ENCODE measurements at regions not wholly inside any gene's neighbourhood (a gene's known extent, or its start where the extent isn't known, plus 50 kb on each side); places are given as distances from the start of the nearest gene placed in this dataset.
"Not testable (repeated sequence)": the region's sequence is repeated elsewhere in the genome, so short reads cannot be mapped to it uniquely, and the experiment has no call there.

DNA sequence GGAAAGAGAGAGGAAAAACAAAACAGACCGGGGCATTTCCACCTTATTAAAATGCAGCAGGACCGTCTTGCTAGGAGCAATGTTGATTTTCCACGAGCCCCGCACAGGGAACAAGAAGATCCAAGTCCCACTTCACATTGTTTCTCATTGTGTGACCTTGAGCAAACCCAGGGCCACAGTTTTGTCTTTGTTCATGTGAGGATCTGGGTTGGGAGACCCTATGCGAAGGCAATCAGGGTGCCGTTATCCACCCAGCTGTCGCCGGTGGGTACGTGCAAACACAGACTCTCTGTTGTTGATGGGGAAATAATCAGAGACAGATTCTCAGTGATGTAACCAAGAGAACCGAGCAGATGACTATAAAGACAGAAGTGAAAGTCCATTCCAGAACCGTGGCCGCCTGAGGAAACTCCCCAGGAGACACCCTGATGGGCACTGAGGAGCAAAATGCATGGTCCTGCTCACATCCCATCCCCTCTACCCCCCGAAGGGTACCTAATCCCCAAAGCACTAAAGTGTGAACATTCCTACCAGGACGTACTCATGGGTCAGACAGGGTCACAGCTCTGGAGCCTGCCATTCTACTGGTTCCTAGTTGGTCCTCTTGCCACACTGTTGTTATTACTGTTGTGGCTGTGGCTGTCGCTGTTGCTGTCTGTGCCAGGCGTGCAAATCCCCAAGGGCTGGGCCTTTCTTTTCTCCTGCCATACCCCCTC lies 102.7 kb upstream of the RBPJ start:
- no peak for FAIRE-seq

DNA sequence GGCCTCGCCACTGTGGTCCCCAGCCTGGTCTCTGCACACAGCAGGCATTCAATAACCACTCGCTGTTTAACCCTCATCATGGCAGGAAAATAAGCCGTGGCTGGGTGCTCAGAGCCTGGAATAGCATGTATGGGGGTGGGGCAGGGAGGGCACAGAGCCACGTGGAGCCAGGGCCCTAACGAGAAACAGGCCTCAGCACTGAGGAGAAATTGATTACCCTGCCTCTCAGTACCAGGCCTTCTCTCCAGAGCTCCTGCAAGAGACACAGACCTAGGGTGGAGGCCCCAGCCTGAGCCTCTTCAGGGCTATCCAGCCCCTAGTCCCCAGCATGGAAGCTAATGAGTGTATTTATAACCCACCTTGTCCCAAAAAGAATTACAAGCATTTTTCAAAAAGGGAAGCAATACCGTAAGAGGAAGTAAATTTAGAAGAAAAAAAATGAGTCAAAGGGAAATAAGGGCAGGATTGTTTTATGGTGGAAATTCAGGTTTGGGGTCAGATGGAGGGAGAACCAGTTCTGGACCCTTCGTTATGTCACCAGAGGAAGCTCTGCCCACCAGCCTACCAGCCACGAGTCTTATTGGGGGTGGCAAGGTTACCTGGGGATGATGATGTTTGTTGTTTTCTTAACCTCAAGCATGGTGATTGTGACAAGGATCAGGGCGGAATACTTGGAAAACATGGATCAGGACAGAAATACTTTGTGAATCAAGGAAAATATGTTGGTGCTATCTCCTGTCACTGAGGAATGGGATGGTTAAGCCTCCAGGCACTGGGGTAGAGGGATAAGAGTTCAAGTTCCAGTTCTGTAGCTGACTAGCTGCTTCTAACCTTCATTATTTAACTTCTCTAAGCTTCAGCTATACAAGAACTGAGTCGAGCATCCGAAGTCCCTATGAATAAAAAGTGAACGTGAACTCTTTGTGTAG lies 101.9 kb upstream of the RBPJ start:
- no peak for FAIRE-seq

DNA sequence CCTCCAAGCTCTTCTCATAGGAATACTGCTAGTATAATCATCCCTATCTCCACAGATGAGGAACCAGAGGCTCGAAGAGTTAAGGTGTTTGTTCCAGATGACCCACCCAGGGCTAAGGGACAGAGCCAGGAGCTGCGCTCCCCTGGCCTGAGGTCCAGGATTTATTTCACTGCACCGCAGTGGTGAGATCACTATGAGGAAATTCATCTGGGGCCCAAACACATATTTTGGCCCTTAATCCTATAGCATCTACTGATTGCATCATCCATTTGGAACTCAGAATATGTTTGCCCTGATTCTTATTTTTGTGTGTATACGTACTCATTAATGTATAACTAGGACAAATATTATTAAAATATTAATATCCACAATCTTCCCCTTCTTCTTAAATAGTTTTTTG lies 100.1 kb upstream of the RBPJ start:
- no peak for FAIRE-seq

DNA sequence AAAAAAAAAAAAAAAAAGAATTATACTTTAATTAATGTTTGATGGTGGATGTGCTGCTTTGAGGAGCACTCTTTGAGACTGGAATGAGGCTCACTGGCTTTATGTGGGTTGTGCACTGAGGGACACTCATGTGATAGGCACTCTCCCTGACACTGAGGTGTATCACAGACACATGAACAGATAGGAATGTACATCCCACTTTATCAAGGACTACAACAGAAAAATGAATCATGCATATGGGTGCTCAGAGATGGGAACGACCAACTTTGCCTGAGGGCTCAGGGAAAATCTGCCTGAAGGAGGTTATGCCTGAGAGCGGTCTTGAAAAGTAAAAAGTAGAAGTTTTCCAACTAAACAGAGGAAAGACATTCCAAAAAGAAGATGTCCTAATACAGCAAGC lies 97.7 kb upstream of the RBPJ start:
- no peak for FAIRE-seq

DNA sequence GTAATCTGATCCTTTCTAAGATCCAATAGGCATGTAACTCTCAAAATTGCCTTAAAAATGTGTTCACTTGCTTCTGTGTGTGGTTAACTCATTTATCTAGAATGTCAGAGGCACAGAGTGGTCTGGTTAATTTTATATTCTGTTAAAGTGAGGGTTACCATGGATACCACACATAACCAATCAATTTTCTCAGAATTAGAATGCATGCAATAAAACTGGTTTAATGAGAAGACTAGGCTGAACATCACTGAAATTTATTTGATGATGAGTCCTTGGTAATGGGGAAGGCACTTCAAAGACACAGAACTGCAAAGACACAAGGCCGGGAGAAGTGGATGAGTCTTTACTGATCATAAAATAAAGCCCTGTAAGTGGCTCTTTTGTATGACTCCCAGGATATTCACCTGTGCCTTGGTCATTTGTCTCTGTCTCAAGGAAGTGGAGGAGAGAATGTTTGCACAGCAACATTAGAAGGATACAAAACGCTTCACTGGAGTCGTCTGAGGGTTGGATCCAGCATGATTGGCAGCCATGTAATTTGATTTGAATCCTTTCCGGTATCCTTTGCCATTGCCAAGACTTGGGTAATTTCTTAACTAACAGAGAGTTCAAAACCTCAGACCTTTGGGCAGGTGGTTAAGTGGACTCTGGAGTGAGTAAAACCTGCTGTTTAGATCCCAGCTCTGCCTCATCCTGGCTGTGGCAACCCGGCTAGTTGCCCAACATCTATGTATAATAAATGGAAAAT lies 94.0 kb upstream of the RBPJ start:
- FAIRE-seq: no peak

DNA sequence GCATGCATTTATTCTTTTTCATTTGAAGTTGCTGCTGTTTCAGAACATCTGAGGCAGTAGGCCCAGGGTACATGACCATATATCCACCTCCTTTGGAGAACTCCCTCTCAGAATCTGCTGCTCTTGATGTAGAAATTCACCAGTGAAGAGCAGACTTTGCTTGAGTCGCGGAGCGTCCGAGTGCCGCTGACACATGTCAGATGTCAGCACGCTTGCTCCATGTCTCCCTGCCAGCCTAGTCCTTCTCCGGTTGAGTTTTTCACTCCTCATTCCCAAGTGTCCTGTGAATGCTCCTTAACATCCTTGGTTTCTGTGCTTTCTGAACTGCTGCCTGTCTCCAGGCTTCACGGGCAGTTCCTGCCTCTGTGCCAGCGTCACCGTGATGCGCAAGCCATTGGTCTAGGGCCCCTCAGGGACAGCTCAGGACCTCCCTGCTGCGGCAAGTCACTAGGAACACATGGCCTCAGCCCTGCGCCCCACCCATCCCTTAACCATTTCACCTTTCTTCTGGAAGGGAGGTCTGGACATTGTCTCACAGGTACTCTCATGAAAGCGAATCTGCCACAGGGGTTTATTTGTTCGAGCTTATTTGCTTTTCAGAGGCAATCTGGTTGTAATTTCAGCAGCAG lies 93.1 kb upstream of the RBPJ start:
- no peak for FAIRE-seq

DNA sequence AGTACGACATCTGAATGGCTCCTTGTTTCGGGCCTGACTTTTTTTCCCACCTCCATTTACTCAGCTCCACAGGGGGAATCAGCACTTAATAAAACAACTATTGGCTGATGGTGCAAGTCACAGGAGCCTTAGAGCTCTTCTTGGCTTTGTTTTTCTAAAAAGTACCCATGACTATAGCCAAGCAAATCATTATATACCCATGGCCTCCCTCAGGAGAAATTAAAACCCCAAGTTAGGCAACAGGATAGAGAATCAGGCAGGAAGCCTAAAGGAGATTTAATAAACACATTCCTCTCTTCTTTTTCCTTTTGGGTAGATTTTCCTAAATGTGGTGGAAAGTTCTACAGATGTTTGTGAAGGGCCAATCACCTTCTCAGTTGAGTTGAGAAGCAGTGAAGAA lies 91.9 kb upstream of the RBPJ start:
- no peak for FAIRE-seq

DNA sequence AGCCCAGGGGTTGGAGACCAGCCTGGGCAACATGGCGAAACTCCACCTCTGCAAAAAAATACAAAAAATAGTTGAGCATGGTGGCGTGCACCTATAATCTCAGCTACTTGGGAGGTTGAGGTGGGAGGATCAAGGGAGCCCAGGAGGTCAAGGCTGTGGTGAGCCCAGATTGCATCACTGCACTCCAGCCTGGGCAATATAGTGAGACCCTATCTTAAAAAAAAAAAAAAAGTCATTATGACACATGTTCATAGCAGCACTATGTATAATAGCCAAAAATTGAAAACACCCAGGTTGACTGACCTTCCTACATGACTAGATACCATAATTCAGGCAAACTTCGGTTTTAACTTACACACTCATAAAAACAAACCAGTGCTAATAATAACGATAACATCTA lies 90.8 kb upstream of the RBPJ start:
- FAIRE-seq: no peak

DNA sequence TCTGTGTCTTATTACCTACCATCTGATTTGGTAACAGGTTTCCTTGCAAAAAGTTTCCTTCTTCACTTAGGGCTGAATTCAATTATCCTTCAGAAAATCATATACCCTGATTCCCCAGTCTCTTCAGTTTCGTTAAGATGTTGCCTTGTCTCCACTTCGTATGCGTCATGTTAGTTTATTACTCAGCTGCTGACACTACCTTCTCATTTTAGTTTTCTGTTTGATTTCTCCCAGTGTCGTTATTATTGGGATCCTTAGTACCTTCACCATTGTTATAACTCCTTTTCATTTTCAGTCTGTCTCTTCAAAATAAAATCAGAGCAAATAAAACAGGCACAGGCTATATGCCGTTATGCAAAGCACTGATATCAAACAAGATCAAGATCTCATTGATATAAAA lies 87.5 kb upstream of the RBPJ start:
- FAIRE-seq: no peak

DNA sequence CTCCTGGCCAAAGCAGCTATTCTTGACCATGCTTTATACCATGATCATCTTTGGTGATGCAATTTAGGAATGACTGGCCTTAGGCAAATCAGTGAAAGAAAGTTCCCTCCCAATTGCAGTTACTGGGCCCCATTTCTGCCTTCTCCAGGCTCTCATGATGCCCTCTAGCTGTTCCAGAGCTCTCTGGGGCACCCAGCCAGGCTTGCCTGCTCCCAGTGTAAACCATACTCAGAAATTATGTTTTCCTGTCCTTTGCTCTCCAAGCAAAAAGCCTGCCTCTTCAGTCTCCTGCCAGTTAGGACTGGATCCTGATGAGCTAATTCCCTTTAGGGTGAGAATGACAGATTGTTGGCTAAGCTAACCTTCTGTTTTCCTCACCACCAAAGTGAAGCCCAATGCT lies 85.3 kb upstream of the RBPJ start:
- FAIRE-seq: no peak

DNA sequence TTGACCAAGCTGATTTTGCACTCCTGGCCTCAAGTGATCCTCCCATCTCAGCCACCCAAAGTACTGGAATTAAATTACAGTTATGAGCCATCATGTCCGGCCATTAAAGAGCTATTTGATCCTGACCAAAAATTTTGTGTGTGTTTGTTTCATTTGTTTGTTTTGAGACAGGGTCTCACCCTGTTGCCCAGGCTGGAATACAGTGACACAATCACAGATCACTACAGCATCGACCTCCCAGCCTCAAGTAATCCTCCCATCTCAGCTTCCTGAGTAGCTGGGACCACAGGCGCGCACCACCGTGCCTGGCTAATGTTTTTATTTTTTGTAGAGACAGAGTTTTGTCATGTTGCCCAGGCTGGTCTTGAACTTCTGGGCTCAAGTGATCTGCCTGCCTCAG lies 82.9 kb upstream of the RBPJ start:
- FAIRE-seq: no peak

DNA sequence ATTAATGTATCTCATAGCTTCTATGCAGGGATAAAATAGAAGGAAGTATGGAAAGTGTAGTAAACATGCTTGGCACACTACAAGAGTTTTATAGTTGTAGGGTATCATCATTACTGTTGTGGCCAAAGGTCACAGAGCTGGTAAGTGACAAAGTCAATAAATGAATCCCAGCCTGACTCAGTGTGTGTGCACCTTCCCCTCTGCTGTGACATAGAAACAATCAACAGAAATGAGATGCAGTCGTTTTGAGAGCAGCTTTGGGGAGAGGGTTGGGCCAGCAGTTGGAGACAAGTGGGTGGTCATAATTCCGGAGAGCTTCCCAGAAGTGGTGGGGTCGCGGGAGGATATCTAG lies 82.4 kb upstream of the RBPJ start:
- no peak for FAIRE-seq

DNA sequence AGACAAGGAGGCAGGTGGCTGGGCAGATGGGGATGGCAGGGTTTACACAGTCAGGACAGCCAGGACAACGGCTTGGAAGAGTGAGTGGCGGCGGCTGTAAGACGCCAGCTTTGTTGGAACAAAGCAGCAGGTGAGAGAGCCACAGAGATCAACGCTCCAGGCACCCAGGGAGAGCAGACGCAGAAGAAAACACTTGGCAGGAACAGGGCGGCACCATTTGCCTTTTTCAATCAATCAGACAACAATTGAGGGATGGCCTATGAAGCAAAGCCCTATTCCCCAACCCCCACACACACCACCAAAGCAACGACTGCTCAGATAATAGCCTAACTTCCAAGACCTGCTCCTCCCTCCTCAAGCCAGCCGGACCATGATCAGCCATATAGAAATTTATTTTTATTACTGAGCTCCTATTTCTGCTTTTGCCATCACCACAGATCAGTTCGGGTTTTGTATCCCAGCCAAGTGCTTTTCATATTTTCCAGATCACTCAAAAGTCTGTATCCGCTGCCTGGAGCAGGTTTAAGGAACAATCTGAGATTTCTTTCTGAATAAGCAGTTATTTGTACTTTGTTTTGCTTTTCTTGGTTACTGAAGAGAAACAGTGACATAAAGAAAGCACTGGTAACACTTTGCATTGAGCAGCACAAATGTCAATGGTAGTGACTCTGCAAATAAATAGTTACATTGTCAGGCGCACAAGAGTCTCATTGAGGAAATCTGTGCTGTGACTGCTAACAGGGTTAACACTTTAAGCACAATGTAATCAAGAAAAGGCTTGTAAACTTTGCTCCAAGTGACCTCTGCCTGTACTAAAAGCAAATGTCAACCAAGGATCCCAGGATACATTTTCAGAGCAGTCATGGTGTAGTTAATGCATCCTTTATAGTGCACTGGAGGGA lies 81.8 kb upstream of the RBPJ start:
- FAIRE-seq: no peak

DNA sequence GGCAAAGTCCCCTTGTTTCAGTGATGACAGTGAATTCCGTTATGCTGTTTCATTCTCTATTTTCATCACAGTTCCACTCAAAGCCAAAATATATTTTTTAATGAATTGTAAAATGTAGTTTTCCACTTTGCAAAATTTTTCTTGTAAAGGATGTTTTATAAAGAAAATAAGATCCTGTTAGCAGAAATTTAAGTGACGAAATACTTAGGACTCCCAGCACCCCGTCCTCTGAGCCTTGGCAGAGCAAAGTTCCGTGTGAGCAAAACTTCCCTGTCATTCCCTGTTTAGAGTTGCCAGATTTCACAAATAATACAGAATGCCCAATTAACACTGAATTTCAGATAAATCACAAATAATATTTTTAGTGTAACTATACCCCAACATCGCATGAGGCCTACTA lies 81.0 kb upstream of the RBPJ start:
- FAIRE-seq: no peak

DNA sequence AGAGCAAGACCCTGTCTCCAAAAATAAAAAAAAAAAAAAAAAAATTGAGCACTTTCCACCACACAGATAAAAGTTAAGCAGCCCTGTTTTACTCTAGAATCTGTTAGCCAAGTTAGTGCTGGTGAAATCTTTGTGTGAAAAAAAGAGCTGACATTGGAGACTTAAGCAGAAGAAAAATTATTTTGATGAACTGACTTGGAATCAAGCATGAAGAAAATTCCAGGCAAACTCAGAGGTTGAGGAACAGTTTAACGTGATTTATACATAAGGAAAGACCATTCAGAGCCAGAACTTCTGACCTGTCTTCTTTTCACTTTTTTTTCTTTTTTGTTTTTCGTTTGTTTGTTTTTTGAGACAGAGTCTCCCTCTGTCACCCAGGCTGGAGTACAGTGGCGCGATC lies 79.6 kb upstream of the RBPJ start:
- no peak for FAIRE-seq

DNA sequence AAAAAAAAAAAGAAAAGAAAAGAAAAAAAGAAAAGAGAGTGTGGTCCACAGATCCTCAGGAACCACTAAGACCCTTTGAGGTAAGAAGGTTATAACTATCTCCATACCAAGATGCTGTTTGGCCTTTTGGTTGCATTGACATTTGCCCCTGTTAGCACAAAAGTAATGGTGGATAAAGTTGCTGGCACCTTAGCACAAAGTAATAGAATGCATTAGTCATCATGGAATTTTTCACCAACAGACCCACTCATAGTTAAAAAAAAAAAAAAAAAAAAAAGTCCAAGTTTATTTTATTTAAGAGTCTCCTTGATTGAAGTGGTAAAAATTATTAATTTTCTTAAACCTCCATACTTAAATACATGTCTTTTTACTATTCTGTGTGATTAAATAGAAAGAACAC lies 78.4 kb upstream of the RBPJ start:
- FAIRE-seq: no peak

DNA sequence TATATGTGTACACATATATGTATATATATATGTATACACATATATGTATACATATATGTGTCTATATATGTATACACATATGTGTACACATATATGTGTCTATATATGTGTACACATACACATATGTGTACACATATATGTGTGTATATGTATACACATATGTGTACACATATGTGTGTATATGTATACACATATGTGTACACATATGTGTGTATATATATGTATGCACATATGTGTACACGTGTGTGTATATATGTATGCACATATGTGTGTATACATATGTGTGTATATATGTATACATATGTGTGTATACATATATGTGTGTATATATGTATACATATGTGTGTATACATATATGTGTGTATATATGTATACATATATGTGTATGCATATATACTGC lies 76.7 kb upstream of the RBPJ start:
- FAIRE-seq: peak; percentile 88

DNA sequence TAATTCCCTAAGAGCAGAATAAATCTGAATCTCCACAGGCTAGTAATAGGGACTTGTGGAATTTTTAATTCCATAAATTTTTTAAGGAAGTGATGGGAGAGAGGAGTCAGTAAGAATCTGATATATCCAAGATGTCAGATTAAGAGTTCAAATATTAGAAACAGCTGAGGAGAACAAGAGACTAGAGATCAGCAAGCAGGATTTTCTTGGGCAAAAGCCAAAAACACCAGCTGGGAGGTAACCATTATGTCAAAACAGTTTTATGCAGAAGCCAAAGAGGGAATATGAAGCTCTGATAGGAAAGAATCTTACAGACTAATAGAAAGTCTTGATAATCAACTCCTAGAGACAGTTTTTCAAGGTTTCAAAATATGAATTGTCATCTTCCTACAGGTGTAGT lies 72.2 kb upstream of the RBPJ start:
- no peak for FAIRE-seq

DNA sequence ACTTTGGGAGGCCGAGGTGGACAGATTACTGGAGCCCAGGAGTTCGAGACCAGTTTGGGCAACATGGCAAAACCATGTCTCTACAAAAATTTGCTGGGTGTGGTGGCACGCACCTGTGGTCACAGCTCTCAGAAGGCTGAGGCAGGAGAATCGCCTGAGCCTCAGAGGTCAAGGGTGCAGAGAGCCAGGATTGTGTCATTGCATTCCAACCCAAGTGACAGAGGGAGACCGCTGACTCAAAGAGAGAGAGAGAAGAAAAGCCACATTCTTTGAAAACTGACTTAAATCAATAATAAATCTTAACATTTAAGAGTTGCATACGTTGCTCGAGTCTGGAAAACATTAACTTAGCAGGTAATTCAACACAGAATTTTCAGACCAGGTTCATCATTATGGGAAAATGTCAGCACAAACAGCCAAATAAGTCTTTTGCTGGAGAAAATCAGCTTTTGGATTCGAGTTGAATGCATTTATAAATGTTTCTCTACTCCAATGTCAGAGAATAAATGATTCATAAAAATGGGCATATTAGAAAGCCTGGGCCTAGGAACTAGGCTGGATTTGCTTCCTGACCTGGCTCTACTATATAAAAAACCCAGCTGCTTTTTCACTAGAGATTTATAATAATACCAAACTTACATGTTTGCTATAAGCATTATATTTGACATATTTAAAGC lies 68.3 kb upstream of the RBPJ start:
- no peak for FAIRE-seq

DNA sequence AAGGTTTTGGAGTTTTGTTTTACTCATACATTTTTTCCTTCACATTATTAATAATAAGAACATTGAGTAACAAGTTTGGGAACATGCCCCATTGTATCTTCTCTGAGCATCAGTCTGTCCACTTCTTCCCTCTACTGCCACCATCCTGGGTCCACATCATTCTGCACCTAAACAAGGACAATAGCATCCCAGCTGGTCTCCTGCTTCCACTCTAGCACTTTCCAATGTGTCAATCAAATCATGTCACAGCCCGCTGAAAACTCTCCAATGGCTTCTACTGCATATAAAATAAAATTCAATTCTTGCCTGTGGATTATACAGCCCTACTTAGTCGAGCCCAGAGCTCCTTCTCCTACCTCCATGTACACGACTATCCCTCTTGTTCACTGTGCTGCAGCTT lies 66.8 kb upstream of the RBPJ start:
- FAIRE-seq: no peak

DNA sequence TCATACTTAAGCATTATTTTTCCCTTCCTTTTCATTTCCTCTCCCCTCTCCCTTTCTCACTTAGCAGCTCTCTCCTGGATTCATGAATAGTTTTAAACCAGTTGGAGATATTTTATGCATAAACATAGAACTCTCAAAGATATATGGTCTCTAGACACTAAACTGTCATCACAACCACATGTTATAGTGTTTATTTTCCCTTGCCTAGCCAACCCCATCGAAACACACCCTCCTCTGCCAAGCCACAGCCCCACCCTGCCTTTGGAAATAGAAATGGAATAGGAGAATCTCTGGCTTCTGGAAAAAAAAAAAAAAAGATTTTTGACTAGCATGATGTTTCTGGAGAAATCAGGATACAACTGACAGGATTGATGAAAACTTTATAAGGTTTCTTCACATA lies 64.8 kb upstream of the RBPJ start:
- no peak for FAIRE-seq

DNA sequence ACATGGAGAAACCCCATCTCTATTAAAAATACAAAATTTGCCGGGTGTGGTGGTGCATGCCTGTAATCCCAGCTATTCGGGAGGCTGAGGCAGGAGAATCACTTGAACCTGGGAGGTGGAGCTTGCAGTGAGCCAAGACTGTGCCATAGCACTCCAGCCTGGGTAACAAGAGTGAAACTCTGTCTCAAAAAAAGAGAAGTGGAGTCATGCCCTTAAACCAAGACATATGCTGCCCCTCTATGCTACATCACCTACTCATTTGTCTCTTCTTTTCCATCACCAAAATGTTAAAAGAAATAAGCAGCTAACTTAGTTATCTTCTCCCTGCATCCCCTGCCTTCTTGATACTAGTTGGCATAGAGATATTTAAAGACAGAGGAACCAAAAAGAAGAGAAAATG lies 63.4 kb upstream of the RBPJ start:
- FAIRE-seq: not testable (repeated sequence)
